H1 (cell line): ENCODE measurements at regions not wholly inside any gene's neighbourhood (a gene's known extent, or its start where the extent isn't known, plus 50 kb on each side); places are given as distances from the start of the nearest gene placed in this dataset.

ENCODE experiments used
- CHD7 ChIP-seq: fragments of 300-600 bp; sonication (generic); IDR thresholded peaks from 2 replicates; pipeline ENCODE4 v1.7.1; 2012; ENCODE audit warnings: low read length, moderate library complexity, mild to moderate bottlenecking, inconsistent platforms; ENCODE audit not compliant: insufficient replicate concordance
- CTBP2 ChIP-seq: IDR thresholded peaks from 2 replicates; pipeline ENCODE4 v1.7.0; 2011; ENCODE audit warnings: borderline replicate concordance, mild to moderate bottlenecking, moderate library complexity, mixed read lengths, low read length; ENCODE audit not compliant: insufficient read depth, insufficient read length
- HDAC2 ChIP-seq, 2 experiments: fragments of 300-600 bp in 1 of 2; sonication (generic) in 1 of 2; IDR thresholded peaks; 2 replicates each; pipeline ENCODE4 v1.6.1; 2011 to 2012; ENCODE audit warnings: low read depth in 2 of 2, low read length in 2 of 2, mild to moderate bottlenecking in 2 of 2, moderate library complexity in 2 of 2, borderline replicate concordance in 1 of 2, inconsistent platforms in 1 of 2
- NANOG ChIP-seq: IDR thresholded peaks from 2 replicates; pipeline ENCODE4 v1.6.1; 2011; ENCODE audit warnings: low read length, low read depth, mild to moderate bottlenecking, inconsistent platforms; ENCODE audit not compliant: insufficient read depth, poor library complexity, severe bottlenecking
- SUZ12 ChIP-seq: fragments of 200-600 bp; sonication (generic); IDR thresholded peaks from 2 replicates; pipeline ENCODE4 v1.6.1; 2012; ENCODE audit warnings: mild to moderate bottlenecking, inconsistent platforms, low read length, moderate library complexity, mixed read lengths
- TAF7 ChIP-seq: optimal IDR thresholded peaks from 2 replicates; pipeline ENCODE3; 2011; ENCODE audit warnings: low read depth, mild to moderate bottlenecking, inconsistent platforms, low read length, moderate library complexity, borderline replicate concordance
- TBP ChIP-seq: IDR thresholded peaks from 2 replicates; pipeline ENCODE4 v1.6.1; 2011; ENCODE audit warnings: low read depth, low read length, improper control_type of control experiment

GRCh38 chr5:125848751-125849150 is 574.5 kb upstream of the GRAMD2B start (continued):
- no peak for TF ChIP-seq TAF7
- TF ChIP-seq HDAC2 (IDR thresholded peaks at IDR 0.05; ENCODE audit: borderline replicate concordance in 1 of 2, low read depth in 2 of 2, low read length in 2 of 2): no peak
- TF ChIP-seq TBP: no peak
- TF ChIP-seq SUZ12: no peak
- TF ChIP-seq NANOG: no peak
- no peak for TF ChIP-seq CTBP2
- TF ChIP-seq CHD7: no peak
